ENCODE measurements at regions not wholly inside any gene's neighbourhood (a gene's known extent, or its start where the extent isn't known, plus 50 kb on each side); places are given as distances from the start of the nearest gene placed in this dataset.

GRCh38 chr22:27654546-27655445 lies 146.8 kb downstream of the MN1 start:
- in situ Hi-C loops (cut with HindIII; ENCODE audit: low pct_unique_long_range_greater_than_20kb, low sequenced_read_pairs) = no loop called here
- no peak for TF ChIP-seq JUND (IDR thresholded peaks at IDR 0.05; ENCODE audit: low read depth)
- DNase-seq (ENCODE audit: low read depth in 1 of 2, low spot score in 1 of 2) = peak; percentile 34 to 75

DNA sequence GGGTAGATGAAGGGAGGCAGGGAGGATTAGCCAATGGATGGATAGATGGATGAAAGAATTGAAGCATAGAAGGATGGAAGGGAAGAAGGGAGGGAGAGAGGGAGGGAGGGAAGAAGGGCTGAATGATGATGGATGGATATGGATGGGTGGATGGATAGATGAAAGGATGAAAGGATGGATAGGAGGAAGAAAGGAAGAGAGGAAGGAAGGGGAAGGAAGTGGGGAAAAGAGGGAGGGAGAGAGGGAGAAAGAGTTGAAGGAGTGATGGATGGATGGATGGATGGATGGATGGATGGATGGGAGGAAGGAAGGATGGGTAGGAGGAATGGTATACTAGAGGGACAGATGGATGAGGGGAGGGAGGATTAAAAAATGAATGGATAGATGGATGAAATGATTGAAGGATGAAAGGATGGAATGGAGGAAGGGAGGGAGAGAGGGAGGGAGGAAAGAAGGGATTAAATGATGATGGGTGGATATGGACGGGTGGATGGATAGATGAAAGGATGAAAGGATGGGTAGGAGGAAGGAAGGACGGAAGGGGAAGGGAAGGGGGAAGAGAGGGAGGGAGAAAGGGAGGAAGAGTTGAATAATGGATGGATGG lies 145.9 kb downstream of the MN1 start:
- DNase-seq (ENCODE audit: low read depth in 1 of 2, low spot score in 1 of 2) = no peak
- in situ Hi-C loops (cut with HindIII; ENCODE audit: low pct_unique_long_range_greater_than_20kb, low sequenced_read_pairs) = no loop called here
- TF ChIP-seq JUND (IDR thresholded peaks at IDR 0.05; ENCODE audit: low read depth) = no peak

DNA sequence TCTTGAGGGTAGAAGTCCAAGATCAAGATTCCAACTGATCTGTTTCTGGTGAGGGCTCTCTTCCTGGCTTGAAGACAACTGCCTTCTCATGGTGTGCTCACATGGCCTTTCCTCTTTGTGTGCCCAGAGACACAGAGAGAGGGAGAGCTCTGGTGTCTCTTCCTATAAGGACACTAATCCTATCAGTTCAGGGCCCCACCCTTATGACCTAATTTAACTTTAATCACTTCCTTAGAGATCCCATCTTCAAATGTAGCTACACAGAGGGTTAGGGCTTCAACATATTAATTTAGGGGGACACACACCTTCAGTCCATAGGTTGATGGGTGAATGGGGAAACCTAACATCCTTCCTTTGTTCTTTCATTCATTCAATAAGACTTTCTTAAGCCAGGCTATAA lies 144.6 kb downstream of the MN1 start:
- in situ Hi-C loops (cut with HindIII; ENCODE audit: low pct_unique_long_range_greater_than_20kb, low sequenced_read_pairs) = no loop called here
- no peak for TF ChIP-seq JUND (IDR thresholded peaks at IDR 0.05; ENCODE audit: low read depth)
- no peak for DNase-seq (ENCODE audit: low read depth in 1 of 2, low spot score in 1 of 2)

- in situ Hi-C loops (cut with HindIII; ENCODE audit: low pct_unique_long_range_greater_than_20kb, low sequenced_read_pairs) = no loop called here
- no peak for TF ChIP-seq JUND (IDR thresholded peaks at IDR 0.05; ENCODE audit: low read depth)
- no peak for DNase-seq (ENCODE audit: low read depth in 1 of 2, low spot score in 1 of 2)
Observed at GRCh38 chr22:27660306-27660705, 141.2 kb downstream of the MN1 start.

- in situ Hi-C loops (cut with HindIII; ENCODE audit: low pct_unique_long_range_greater_than_20kb, low sequenced_read_pairs) = no loop called here
- no peak for TF ChIP-seq JUND (IDR thresholded peaks at IDR 0.05; ENCODE audit: low read depth)
- no peak for DNase-seq (ENCODE audit: low read depth in 1 of 2, low spot score in 1 of 2)
Observed at GRCh38 chr22:27662359-27663301, 138.9 kb downstream of the MN1 start.

DNA sequence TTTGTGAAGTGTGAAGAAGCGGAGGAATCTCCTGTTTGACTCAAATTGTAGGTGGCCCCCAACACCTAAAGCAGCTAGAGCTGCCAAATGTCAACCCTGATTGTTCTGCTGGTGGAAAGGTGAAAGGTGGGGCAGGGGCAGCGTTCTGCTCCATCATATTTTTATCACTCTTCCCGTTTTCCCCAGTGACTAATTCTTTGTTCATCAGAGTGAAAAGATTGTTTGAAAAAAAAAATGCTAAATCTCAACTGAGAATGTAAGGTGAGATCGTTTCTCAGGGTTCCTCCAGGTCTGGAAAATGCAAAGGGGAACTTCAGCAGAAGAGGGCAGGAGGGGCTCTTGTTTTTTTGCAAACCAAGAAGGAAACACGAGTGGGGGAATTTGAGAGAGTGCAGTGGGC lies 137.7 kb downstream of the MN1 start:
- TF ChIP-seq JUND (IDR thresholded peaks at IDR 0.05; ENCODE audit: low read depth) = no peak
- in situ Hi-C loops (cut with HindIII; ENCODE audit: low pct_unique_long_range_greater_than_20kb, low sequenced_read_pairs) = no loop called here
- DNase-seq (ENCODE audit: low read depth in 1 of 2, low spot score in 1 of 2) = no peak

DNA sequence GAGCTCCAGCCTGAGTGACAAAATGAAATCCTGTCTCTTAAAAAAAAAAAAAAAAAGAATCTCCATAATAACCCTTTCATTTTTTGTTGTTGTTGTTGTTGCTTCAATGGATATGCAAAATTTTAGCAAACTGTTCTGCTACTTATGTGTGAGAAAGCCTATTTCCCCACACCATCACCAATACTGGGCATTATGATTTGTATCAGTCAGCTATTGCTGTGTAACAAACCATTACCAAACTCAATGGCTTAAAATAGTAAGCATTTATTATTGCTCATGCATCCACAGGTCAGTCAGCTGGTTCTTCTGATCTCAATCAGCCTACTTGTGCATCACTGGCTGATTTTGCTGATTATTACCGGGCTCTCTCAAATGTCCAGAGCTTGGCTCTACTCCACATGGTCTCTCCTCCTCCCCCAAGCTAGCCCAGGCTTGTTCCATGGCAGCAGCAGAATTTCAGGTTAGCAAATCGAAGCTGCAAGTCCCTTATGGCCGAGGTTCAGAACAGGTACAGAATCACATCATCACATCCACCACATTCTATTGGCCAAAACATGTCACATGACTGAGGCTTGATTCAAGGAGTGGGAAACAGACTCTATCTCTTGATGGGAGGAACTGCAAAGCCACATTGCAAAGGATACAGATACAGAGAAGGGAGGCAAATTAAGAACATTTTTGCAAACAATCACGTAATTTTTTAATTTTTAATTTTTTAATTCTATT lies 135.1 kb downstream of the MN1 start:
- in situ Hi-C loops (cut with HindIII; ENCODE audit: low pct_unique_long_range_greater_than_20kb, low sequenced_read_pairs) = no loop called here
- TF ChIP-seq JUND (IDR thresholded peaks at IDR 0.05; ENCODE audit: low read depth) = no peak
- no peak for DNase-seq (ENCODE audit: low read depth in 1 of 2, low spot score in 1 of 2)

GRCh38 chr22:27667121-27667843 lies 134.3 kb downstream of the MN1 start:
- DNase-seq (ENCODE audit: low read depth in 1 of 2, low spot score in 1 of 2) = no peak
- no peak for TF ChIP-seq JUND (IDR thresholded peaks at IDR 0.05; ENCODE audit: low read depth)
- in situ Hi-C loops (cut with HindIII; ENCODE audit: low pct_unique_long_range_greater_than_20kb, low sequenced_read_pairs) = no loop called here

- no peak for TF ChIP-seq JUND (IDR thresholded peaks at IDR 0.05; ENCODE audit: low read depth)
- no peak for DNase-seq (ENCODE audit: low read depth in 1 of 2, low spot score in 1 of 2)
- in situ Hi-C loops (cut with HindIII; ENCODE audit: low pct_unique_long_range_greater_than_20kb, low sequenced_read_pairs) = no loop called here
Observed at GRCh38 chr22:27668828-27669797, 132.4 kb downstream of the MN1 start.

DNA sequence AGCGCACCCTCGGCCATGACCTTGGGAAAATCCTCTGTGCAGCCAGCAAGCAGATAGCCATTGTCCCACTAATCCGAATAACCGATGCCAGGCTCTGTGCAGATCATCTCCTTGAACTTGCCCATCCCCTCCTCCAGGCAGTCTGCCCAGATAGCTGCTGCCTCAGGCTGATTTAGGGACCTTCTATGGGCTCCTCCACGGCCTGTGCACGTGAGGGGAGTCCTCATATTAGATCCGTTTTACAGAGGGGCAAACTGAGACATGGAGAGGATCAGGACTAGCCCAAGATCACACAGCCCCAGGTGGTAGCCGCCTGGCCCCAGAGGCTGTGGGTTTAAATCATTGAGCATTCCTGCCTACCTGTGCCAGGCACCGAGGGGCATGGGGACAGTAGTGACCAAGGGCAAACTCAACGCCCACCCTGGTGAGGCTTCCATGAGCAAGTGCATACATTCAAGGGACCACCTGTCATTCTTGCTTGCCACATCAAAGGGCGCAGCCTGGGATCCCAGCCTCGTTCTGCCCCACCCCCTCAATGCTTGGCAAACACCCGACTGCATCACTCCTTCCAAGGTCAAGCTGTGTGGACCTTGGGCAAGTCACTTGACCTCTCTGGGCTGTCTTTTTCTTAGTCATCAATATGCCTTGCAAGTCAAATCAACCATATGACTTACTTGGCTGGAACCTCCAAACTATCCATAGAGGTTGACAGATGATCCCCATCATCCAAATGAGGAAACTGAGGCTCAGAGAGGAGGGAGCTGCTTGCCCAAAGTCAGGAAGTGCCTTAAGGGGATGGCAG lies 131.6 kb downstream of the MN1 start:
- no peak for TF ChIP-seq JUND (IDR thresholded peaks at IDR 0.05; ENCODE audit: low read depth)
- in situ Hi-C loops (cut with HindIII; ENCODE audit: low pct_unique_long_range_greater_than_20kb, low sequenced_read_pairs) = no loop called here

More for the DNA sequence above, 131.6 kb downstream of the MN1 start:
- DNase-seq (ENCODE audit: low read depth in 1 of 2, low spot score in 1 of 2) = no peak
